OCI-LY7 (cell line): ENCODE measurements at regions not wholly inside any gene's neighbourhood (a gene's known extent, or its start where the extent isn't known, plus 50 kb on each side); places are given as distances from the start of the nearest gene placed in this dataset.

Experiments used
- CTCF ChIP-seq: fragments of 200-600 bp; sonication (generic); conservative IDR thresholded peaks from 2 replicates; pipeline ENCODE4 v1.5.1; 2014; ENCODE audit warnings: mild to moderate bottlenecking, antibody characterized with exemption, low read length, moderate library complexity, mixed read lengths
- EZH2phosphoT487 ChIP-seq: fragments of 200-600 bp; sonication (generic); IDR thresholded peaks from 2 replicates; pipeline ENCODE4 v1.6.1; 2018; ENCODE audit warnings: low read depth, borderline replicate concordance, mild to moderate bottlenecking, mixed run types, antibody characterized with exemption, low read length, moderate library complexity, mixed read lengths

GRCh38 chr2:239639421-239640185 is 238.8 kb upstream of the HDAC4 start:
- TF ChIP-seq CTCF (no peak), EZH2phosphoT487 (no peak)
